ENCODE measurements at regions not wholly inside any gene's neighbourhood (a gene's known extent, or its start where the extent isn't known, plus 50 kb on each side); places are given as distances from the start of the nearest gene placed in this dataset.

DNA sequence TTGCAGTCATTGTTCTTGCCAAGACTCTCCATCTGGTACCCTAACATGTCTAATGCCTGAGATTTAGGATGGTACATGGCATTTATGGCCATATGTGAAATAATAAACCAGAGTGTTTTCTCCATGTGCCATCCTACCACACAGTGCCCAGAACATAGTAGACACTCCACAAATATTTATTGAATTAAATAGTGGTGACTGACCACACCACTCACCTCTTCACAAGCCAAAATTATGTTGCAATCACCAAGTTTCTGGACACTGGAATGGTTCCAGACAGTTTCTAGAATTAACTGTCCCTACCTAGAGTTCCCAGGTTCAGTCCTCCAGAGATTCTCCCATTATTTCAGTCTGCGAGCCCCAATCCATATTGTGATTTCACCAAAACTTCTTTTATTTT is 427.3 kb downstream of the KIF16B start:
- 96 to 100% methylated on average over 1 of the region's 1 CpG for WGBS, 2 donors
- Histone ChIP-seq H3K4me3 (no peak overlapping the region), H3K36me3 (ENCODE audit: control insufficient read depth in 4 of 4, insufficient read depth in 4 of 4, low read length in 4 of 4) (no peaks in the 10 kb centered on the region), H3K9me3 (ENCODE audit: control insufficient read depth in 4 of 4, insufficient read depth in 3 of 4, low read length in 3 of 4) (no peaks in the 10 kb centered on the region), H3K9ac (ENCODE audit: insufficient read depth in 1 of 2, low read length in 2 of 2) (no peak overlapping the region), H3K27ac (ENCODE audit: low read depth in 1 of 2, low read length in 1 of 2) (no peak overlapping the region), H3K4me1 (ENCODE audit: control insufficient read depth in 5 of 5, insufficient read depth in 5 of 5, low read length in 5 of 5) (no peaks in the 10 kb centered on the region), H3K27me3 (ENCODE audit: control insufficient read depth in 3 of 3, insufficient read depth in 3 of 3, low read length in 2 of 3) (no peaks in the 10 kb centered on the region)
- no peak for ATAC-seq (ENCODE audit: insufficient read depth, low FRiP score)
- TF ChIP-seq, protein P1, sequence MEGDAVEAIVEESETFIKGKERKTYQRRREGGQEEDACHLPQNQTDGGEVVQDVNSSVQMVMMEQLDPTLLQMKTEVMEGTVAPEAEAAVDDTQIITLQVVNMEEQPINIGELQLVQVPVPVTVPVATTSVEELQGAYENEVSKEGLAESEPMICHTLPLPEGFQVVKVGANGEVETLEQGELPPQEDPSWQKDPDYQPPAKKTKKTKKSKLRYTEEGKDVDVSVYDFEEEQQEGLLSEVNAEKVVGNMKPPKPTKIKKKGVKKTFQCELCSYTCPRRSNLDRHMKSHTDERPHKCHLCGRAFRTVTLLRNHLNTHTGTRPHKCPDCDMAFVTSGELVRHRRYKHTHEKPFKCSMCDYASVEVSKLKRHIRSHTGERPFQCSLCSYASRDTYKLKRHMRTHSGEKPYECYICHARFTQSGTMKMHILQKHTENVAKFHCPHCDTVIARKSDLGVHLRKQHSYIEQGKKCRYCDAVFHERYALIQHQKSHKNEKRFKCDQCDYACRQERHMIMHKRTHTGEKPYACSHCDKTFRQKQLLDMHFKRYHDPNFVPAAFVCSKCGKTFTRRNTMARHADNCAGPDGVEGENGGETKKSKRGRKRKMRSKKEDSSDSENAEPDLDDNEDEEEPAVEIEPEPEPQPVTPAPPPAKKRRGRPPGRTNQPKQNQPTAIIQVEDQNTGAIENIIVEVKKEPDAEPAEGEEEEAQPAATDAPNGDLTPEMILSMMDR (IDR thresholded peaks at IDR 0.05; ENCODE audit: control extremely low read depth, extremely low read depth): no peak
- no peak for DNase-seq

GRCh38 chr20:16143596-16143995 is 429.7 kb downstream of the KIF16B start:
- H3K9me3 ChIP-seq (ENCODE audit: control insufficient read depth in 4 of 4, insufficient read depth in 3 of 4, low read length in 3 of 4): no peaks in the 10 kb centered on the region
- ATAC-seq (ENCODE audit: insufficient read depth, low FRiP score): no peak
- no peak overlapping the region for H3K27ac ChIP-seq (ENCODE audit: low read depth in 1 of 2, low read length in 1 of 2)
- H3K4me1 ChIP-seq (ENCODE audit: control insufficient read depth in 5 of 5, insufficient read depth in 5 of 5, low read length in 5 of 5): no peaks in the 10 kb centered on the region
- H3K36me3 ChIP-seq (ENCODE audit: control insufficient read depth in 4 of 4, insufficient read depth in 4 of 4, low read length in 4 of 4): no peaks in the 10 kb centered on the region
- 71 to 76% methylated on average over 1 of the region's 1 CpG for WGBS, 2 donors
- H3K9ac ChIP-seq (ENCODE audit: insufficient read depth in 1 of 2, low read length in 2 of 2): no peak overlapping the region
- no peaks in the 10 kb centered on the region for H3K27me3 ChIP-seq (ENCODE audit: control insufficient read depth in 3 of 3, insufficient read depth in 3 of 3, low read length in 2 of 3)
- TF ChIP-seq, protein P1 (IDR thresholded peaks at IDR 0.05; ENCODE audit: control extremely low read depth, extremely low read depth): no peak
- DNase-seq: no peak
- H3K4me3 ChIP-seq: no peak overlapping the region

- Histone ChIP-seq H3K4me1 (ENCODE audit: control insufficient read depth in 5 of 5, insufficient read depth in 5 of 5, low read length in 5 of 5) (no peaks in the 10 kb centered on the region), H3K36me3 (ENCODE audit: control insufficient read depth in 4 of 4, insufficient read depth in 4 of 4, low read length in 4 of 4) (no peaks in the 10 kb centered on the region), H3K27ac (ENCODE audit: low read depth in 1 of 2, low read length in 1 of 2) (no peak overlapping the region), H3K9me3 (ENCODE audit: control insufficient read depth in 4 of 4, insufficient read depth in 3 of 4, low read length in 3 of 4) (peaks cover 0 to 3% (median 0%) of the 10 kb centered on the region in 4 donors), H3K27me3 (ENCODE audit: control insufficient read depth in 3 of 3, insufficient read depth in 3 of 3, low read length in 2 of 3) (no peaks in the 10 kb centered on the region), H3K4me3 (no peak overlapping the region), H3K9ac (ENCODE audit: insufficient read depth in 1 of 2, low read length in 2 of 2) (no peak overlapping the region)
- ATAC-seq (ENCODE audit: insufficient read depth, low FRiP score) (no peak), DNase-seq (no peak)
- TF ChIP-seq, protein P1 (IDR thresholded peaks at IDR 0.05; ENCODE audit: control extremely low read depth, extremely low read depth): no peak
- 86 to 88% methylated on average over 5 of the region's 5 CpGs for WGBS, 2 donors
These were observed 437.6 kb downstream of the KIF16B start for GRCh38 chr20:16135630-16136029.

All from lung (tissue), 11 donors.